ENCODE measurements at regions not wholly inside any gene's neighbourhood (a gene's known extent, or its start where the extent isn't known, plus 50 kb on each side); places are given as distances from the start of the nearest gene placed in this dataset.

DNA sequence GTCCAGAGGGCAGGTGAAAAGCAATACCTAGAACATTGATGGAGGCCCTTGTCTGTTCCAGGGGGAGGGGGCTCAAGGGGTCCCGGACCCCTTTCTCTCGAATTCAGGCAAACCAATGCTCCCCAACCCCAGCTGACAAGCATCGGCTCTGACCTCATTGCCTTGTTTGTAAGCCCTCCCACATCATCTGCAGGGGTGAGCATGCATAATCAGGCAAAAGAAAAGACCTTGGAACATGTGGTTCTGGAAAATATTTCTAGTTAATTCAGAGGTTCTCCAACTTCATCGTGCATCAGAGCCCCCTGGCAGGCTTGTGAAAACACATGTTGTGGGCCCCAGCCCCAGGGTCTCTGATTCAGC lies 231.3 kb downstream of the TOMM20 start:
- 63% methylated on average over 1 of the region's 4 CpGs for WGBS (ENCODE audit: insufficient coverage)

More for the DNA sequence above, 231.3 kb downstream of the TOMM20 start:
- no peak overlapping the region for H2AFZ ChIP-seq (ENCODE audit: insufficient read depth, low read depth, low read length, poor library complexity, severe bottlenecking)
- CTCF ChIA-PET, result no interaction called here
- no peak overlapping the region for H3K4me3 Mint-ChIP-seq
- no peaks in the 10 kb centered on the region for H3K4me1 Mint-ChIP-seq
- H3K79me2 ChIP-seq (ENCODE audit: control insufficient read depth, insufficient read depth, low read length), result no peaks in the 10 kb centered on the region
- TF ChIP-seq CTCF (IDR thresholded peaks at IDR 0.05) (no peak), EZH2 (IDR thresholded peaks at IDR 0.05; ENCODE audit: borderline replicate concordance, insufficient read depth, low read depth, low read length, poor library complexity, severe bottlenecking) (no peak)
- no peak for ATAC-seq (ENCODE audit: low read depth)
- H3K27ac Mint-ChIP-seq, result no peak overlapping the region
- no peak overlapping the region for H3K4me2 ChIP-seq (replicated peaks; ENCODE audit: low read depth, low read length, poor library complexity, severe bottlenecking)
- no peaks in the 10 kb centered on the region for H3K9me3 Mint-ChIP-seq (ENCODE audit: insufficient read depth)
- no peak for DNase-seq
- H3K27ac ChIP-seq (ENCODE audit: low read length in 2 of 2), result no peak overlapping the region
- POLR2A ChIA-PET, result no interaction called here
- H3K4me3 ChIP-seq (ENCODE audit: control extremely low read depth in 1 of 5, extremely low read depth in 1 of 5, insufficient read depth in 1 of 5, low read depth in 2 of 5, low read length in 4 of 5), result no peak overlapping the region
- no peaks in the 10 kb centered on the region for H3K36me3 ChIP-seq (replicated peaks in 1 of 2; ENCODE audit: control extremely low read depth in 1 of 2, control insufficient read depth in 1 of 2, extremely low read depth in 1 of 2, insufficient read depth in 2 of 2, low read length in 1 of 2)
- H3K27me3 Mint-ChIP-seq, result no peaks in the 10 kb centered on the region
- intact Hi-C loops (cut with micrococcal nuclease), result no loop called here
- no peak overlapping the region for H3K9ac ChIP-seq (ENCODE audit: low read length)
- no peaks in the 10 kb centered on the region for H3K4me1 ChIP-seq (ENCODE audit: control insufficient read depth in 2 of 2, insufficient read depth in 2 of 2, low read length in 2 of 2)
- H4K20me1 ChIP-seq (ENCODE audit: control insufficient read depth, insufficient read depth, low read length, poor library complexity, severe bottlenecking), result no peaks in the 10 kb centered on the region
- no peaks in the 10 kb centered on the region for H3K27me3 ChIP-seq (replicated peaks in 1 of 4; ENCODE audit: control extremely low read depth in 1 of 4, control insufficient read depth in 3 of 4, insufficient read depth in 4 of 4, low read length in 3 of 4)
- no peaks in the 10 kb centered on the region for H3K9me3 ChIP-seq (ENCODE audit: control extremely low read depth in 1 of 3, control insufficient read depth in 2 of 3, insufficient read depth in 1 of 3, low read length in 2 of 3)
